GM19467 (cell line): ENCODE measurements at regions not wholly inside any gene's neighbourhood (a gene's known extent, or its start where the extent isn't known, plus 50 kb on each side); places are given as distances from the start of the nearest gene placed in this dataset.

Experiments
- ATAC-seq: cut with Tn5 transposase; IDR thresholded peaks from one replicate; pipeline ENCODE4 v1.9.1; 2021; ENCODE audit warnings: mild to moderate bottlenecking, moderate library complexity; ENCODE audit not compliant: unreplicated experiment

GRCh38 chrY:15600565-15600964 lies 1076.2 kb downstream of the NLGN4Y start:
- no peak for ATAC-seq

- ATAC-seq, result no peak
These were observed 1100.0 kb downstream of the NLGN4Y start for GRCh38 chrY:15624370-15624769.

- ATAC-seq, result no peak
These were observed 1100.6 kb downstream of the NLGN4Y start for GRCh38 chrY:15624928-15625327.

GRCh38 chrY:15648198-15648597 lies 1123.9 kb downstream of the NLGN4Y start:
- no peak for ATAC-seq

- ATAC-seq, result no peak
These were observed 1125.7 kb downstream of the NLGN4Y start for GRCh38 chrY:15650056-15650455.

GRCh38 chrY:15688531-15688930 lies 1164.2 kb downstream of the NLGN4Y start:
- no peak for ATAC-seq

GRCh38 chrY:15689994-15690393 lies 1165.7 kb downstream of the NLGN4Y start:
- ATAC-seq, result no peak

- no peak for ATAC-seq
These were observed 1177.8 kb downstream of the NLGN4Y start for GRCh38 chrY:15702131-15702530.

GRCh38 chrY:15704906-15705305 lies 1180.6 kb downstream of the NLGN4Y start:
- ATAC-seq, result no peak

- ATAC-seq, result no peak
These were observed 1225.5 kb downstream of the NLGN4Y start for GRCh38 chrY:15749533-15750433.

- no peak for ATAC-seq
These were observed 1226.7 kb downstream of the NLGN4Y start for GRCh38 chrY:15751001-15751400.

- no peak for ATAC-seq
These were observed 1231.9 kb downstream of the NLGN4Y start for GRCh38 chrY:15756266-15756665.

GRCh38 chrY:15773579-15773978 lies 1249.2 kb downstream of the NLGN4Y start:
- no peak for ATAC-seq

GRCh38 chrY:15775880-15776279 lies 1251.6 kb downstream of the NLGN4Y start:
- no peak for ATAC-seq

GRCh38 chrY:15779891-15780290 lies 1255.6 kb downstream of the NLGN4Y start:
- ATAC-seq, result no peak

- no peak for ATAC-seq
These were observed 1275.7 kb downstream of the NLGN4Y start for GRCh38 chrY:15800021-15800420.

- no peak for ATAC-seq
These were observed 1281.7 kb downstream of the NLGN4Y start for GRCh38 chrY:15805985-15806384.

GRCh38 chrY:15814241-15814640 lies 1289.9 kb downstream of the NLGN4Y start:
- no peak for ATAC-seq
